Muscle of arm (tissue), 1 donor: ENCODE measurements at regions not wholly inside any gene's neighbourhood (a gene's known extent, or its start where the extent isn't known, plus 50 kb on each side); places are given as distances from the start of the nearest gene placed in this dataset.

Experiments
- DNase-seq: peaks from one replicate; pipeline ENCODE4 v3.0.0-alpha.2; 2013

DNA sequence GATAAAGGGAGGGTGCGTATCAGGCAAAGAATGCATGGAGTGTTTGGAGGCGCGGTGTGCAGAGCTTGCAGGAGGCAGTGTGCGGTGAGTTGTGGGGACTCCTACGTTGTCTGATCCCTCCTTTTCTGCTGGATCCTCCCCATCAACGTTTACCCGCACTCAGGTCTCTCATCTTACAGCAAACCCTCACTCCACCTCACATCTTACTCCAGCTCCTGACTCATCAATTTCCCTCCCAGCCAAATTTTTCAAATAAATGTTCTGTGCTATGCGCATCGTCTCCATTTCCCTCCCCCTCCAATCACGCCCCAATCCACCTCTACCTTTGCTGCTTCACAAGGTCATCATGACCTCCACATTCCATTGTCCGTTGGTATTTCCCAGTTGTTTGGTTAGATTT, 138.9 kb upstream of the KLF4 start:
- DNase-seq: no peak

DNA sequence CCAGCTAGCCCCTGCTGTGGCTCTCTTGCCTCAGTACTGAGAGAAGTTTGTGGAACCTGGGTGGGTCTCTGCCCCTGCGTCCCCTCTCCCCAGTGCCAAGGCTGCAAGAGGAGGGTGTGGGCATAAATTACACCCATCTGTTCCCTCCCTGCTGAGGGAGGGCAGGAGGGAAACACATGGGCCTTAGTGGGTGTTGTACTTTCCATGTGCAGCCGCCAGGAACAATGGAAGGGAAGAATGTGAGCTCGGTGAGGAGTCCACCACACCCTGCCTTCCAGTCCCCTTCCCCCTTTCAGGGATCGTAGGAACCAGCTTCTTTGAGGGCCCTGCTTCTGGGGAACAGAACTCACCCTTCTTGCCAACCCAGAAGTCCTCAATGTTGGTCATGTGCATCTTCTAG, 138.2 kb upstream of the KLF4 start:
- DNase-seq: no peak

DNA sequence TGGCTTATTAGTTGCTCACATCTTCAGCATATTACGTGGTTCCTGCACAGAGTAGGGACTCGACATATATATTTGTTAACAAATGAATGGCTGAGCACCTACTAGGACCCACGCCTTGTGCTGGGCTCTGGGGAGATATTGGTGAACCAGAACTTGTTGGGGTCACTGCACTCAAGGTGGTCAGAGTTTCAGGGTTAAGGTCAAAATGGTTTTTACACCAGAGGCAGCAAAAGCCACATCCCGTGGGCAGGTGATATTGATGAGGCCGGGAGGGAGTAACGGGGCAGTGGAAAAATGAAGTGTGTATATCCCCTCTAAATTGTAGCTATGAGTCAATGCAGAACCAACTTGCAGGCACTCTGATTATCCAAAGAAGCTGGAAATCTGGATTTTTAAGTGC, 136.5 kb upstream of the KLF4 start:
- no peak for DNase-seq

DNA sequence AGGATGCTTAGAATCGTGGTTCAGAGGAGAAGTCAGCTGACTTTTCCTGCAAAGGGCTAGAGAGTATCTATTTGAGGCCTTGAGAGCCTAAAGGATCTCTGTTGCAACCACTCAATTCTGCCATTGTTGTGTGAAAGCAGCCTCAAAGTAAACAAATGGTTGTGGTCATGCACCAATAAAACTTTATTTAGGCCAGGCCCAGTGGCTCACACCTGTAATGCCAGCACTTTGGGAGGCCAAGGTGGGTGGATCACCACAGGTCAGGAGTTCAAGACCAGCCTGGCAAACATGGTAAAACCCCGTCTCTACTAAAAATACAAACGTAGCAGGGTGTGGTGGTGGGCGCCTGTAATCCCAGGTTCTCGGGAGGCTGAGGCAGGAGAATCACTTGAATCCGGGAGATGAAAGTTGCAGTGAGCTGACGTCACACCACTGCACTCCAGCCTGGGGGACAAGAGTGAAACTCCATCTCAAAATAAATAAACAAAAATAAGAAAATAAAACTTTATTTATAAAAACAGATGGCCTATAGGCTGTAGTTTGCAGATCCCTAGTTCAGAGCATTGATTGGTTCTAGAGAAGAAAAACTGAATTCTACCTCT, 135.9 kb upstream of the KLF4 start:
- no peak for DNase-seq

DNA sequence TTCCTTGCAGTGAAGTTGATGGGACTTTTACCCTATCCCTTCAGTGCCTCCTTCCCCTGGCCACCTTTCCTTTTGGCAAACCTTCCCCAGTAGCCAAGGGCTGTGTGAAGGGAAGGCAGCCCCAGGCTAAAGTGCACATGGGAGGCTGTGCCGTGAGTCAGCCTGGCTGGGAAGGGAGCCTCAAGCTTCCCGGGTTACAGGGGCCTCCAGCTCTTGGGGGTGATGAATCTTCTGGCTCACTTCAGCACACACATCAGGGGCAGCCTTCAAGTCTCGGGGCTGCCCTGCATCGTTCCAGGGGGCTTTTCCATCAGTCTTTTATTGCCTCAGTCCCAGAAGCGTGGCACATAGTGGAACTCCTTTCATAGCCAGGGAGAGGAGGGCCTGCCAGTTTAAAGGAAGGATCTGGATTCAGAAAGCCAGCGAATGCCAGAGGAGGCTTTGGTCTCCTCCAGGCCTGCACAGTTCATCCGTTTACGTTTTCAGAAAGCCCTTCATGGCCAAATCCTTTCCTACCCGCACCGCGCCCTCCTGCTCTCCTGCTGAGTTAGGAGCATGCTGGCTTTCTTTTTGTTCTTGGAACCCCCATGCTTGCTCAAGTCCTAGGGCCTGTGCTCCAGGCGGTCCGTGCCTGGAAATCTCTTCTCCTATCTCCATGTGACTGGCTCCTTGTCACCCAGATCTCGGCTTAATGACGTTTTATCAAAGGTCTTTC, 134.8 kb upstream of the KLF4 start:
- no peak for DNase-seq

DNA sequence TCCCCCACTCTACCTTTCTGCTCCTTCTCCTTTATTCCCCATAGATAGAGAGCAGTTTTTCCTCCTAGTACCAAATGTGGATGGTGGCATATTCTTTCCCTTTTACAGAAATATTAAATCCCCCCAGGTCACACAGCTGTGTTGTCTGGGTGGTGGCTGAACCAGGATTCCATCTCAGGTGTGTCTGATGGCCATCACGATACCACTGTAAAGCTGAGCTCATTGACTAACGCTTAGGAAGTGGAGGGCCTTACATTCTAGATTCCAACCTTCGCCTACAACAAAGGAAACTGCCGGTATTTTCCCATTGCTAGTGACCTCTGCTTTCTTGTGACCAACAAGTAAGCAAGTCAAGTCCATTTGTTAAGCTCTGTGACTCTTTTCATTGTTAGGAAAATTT, 131.9 kb upstream of the KLF4 start:
- no peak for DNase-seq

DNA sequence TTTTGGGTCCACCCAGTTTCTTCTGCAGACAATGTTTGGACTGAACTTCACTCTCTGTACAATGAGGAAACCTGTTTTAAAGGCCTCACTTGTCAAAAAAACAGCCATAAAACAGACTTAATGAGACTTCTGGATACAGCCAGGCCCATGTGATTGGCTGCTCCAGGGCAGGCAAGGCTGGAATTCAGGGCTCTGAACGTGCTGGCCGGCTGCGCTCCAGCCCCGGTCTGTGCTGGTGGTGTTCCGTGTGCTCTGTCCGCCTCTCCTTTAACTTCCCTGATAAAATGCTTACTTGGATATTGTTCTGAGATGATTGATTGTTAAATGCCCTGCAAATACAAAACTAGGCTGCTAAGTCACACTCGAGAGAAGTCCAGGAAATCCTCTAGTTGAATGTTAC, 131.2 kb upstream of the KLF4 start:
- no peak for DNase-seq

DNA sequence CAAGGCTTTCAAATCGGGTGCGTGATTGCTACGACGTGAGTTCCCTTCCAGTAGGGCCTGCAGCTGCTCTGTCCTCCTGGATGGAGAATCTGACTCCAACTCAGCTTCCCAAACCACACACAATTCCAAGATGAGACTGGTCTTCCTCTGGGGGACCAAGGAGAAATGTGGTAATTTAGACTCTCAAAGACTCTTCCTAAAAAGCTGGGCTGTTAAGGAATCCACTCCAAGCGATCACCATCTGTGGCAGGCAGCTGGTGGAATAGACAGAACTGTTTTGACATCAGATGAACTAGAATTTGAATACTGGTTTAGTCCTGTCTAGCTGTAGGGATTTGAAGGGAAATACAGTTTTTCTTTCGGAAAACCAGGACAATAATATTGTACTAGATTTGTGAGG, 130.7 kb upstream of the KLF4 start:
- no peak for DNase-seq

DNA sequence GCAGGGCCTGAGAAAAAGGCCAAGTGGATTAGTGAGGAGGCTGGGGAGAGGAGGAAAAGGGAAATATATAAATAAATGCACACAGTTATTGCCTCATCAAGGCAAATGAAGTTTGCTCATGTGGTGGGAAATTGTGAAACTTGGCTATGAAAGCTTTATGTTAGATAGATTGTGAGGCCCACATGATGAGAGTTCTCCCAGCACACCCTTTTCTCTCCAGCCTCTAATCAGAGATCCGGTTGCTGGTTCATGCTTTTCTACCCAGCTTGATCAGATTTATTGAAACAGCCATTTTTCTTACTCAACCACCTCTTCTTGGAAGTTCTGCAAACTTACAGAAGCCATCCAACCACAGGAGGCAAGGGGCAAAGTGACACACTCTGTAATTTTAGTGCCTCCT, 125.8 kb upstream of the KLF4 start:
- DNase-seq: no peak

DNA sequence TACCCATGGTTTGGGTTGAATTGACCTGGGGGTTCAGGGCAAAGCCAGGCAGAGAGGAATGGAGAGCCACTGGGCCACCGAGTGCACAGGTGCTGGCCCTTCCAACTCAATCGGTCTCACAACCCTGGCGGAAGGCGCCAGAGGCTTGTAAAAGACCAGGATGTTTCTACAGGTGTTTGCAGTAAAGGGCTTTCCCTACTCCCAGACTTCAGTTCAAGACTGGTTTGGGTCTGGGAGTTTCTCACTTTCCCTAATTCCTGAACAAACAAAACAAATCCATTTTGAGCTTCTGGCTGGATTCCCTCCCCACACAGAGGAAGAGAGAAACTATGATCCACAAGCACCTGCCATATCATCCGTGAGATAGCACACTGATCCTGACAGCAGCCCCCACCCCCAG, 125.2 kb upstream of the KLF4 start:
- DNase-seq: no peak

DNA sequence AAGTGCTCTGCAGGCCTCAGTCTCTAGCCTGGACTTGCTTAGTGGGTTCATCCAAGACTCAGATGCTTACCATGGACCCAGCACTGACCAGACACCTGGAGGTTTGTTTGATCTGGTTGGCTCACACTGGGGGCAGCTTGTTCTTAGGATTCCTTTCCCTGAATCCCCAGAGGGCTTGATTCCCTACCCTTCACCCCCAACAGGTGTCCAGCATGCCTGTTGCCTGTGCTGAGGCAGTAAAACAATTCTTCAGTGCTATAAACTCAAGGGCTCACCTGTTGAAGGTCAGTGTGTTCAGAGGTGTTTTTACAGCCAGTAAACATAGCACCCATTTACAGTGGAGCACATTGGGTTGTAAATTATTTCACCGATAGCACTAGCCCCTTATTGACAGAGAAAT, 123.8 kb upstream of the KLF4 start:
- no peak for DNase-seq

DNA sequence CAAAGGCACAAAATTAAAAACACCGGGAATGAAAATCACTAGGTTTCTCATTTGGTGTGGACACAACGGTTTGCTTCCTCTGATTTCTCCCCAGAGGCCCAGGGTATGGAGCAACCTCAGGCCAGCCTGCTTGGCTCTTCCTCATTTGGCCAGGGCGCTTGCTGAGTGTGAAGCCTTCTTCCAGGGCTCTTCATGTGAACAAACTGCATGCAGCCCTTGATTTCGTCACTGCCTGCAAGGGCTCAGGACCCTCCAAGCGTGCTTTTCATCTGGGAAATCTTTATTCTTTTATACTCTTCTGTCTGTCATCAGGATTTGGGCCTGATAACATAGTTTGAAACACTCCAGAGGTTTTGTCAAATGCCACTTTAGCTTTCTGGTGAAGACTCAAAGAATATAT, 122.6 kb upstream of the KLF4 start:
- DNase-seq: no peak

DNA sequence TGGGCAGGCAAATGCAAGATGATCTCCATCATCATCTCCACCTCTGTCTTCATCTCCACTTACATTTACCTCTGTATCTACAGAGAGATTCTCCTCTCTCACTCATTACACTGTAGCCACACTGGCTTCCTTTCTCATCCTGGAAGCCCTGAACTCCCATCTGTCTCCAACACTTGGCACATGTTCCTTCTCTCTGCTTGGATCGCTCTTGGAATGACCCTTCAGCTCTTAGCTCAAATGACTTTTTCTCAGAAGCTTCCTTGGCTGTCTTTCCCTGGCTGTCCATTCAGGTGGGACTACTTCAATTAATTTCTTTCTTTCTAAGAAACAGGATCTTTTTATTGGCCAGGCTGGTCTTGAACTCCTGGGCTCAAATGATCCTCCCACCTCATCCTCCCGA, 120.0 kb upstream of the KLF4 start:
- DNase-seq: no peak

DNA sequence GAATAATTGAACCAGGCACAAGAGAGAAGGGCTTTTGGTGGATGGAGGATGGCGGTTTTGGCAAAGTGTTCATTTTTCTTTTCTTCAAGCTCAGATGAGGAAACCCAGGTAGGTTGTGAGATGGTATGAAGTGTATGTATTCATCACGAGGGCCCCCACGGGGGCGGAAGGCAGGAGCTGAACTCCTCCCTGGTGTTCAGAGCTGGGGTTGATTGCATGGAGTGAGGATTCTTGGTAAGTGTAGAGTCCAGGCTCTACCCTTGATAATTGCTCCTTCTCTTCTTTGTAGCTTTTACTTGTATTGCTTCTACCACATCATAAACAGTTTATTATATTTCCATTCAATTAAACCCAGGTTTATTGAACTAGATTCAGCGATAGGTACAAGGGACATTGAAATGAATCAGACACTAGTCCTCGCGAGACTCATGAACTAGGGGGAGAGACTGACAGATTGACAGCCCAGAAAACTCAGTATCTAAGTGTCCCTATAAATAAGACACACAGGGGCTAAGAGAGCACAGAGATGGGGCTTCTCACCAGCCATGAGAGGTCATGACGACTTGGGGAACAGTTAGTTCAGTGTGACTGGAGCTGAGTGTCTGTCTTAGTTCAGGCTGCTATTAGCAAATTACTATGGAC, 116.7 kb upstream of the KLF4 start:
- no peak for DNase-seq

DNA sequence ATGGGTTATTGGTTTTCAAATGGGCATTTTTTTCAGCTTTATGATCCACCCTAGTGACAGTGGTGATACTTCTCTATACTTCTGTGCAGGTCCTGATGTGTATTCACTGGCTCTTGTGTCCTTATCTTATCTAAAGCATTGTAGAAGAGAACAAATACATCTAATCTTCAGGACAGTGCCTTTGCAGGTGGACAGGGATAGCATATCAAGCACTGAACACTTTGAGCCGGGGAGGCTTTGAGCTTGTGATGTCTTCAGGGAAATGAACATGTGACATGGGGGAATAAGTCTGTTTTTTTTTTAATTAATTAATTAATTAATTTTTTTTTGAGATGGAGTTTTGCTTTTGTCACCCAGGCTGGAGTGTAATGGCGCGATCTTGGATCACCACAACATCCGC, 115.5 kb upstream of the KLF4 start:
- DNase-seq: no peak

DNA sequence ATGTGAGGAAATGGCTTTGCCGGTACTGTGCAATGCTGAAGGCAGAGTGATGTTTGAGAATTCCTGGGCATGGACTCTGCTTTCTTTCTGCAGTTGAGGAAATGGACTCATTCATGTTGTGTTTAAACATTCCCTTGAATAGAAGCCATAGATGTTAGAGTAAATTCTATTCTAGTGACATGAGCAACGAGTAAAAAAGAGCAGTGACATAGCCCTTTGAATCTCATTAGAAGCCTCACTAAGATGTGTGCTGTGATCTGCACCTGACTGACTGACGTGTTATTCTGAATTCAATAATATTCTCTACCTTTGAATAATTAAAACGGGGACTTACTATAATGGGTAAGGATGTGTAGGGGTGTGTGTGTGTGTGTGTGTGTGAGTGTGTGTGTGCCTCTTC, 113.7 kb upstream of the KLF4 start:
- no peak for DNase-seq

DNA sequence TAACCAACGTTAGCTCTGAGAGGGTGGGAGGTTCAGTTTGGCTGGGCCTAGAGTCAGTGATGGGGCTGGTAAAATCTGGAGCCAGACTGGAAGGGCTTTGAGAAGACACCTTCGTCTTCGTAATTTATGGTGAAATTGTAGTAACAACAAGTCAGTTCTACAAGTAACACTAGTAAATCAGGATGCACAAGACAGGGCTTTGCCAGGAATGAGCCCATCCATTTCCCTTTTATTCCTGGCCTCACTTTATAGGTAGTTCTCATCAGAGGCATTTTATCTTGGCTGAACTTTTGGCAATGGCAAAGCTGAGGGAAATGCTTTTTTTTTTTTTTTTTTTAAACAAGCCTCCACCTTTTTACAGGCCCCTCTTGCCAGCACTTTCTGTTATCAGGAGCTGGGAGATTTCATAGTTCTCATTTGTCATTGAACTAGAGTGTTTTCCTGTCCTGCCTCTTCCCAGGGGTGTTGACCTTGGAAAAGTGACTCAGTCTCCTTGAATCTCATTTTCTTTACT, 110.5 kb upstream of the KLF4 start:
- no peak for DNase-seq

DNA sequence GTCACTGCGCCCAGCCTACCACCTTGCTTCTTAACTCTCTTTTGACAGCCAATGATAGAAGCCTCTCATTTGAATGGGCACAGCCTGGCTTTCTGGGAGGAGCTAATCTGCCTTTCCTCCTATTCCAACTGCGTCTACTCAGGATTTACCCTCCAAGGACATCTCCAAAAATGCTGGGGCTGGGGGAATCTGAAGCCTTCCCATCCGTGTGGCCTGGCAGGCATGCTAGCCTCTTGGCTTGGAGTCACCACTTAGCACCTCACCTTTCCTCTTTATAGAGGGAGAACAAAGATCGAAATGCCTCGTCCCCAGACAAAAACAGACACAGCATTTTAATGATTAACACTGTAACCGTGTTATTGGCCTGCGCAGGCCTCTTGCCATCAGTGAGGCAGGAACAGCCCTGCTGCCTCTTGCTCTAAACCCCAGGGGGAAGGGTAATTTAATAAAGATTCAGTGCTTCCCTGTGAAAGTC, 108.2 kb upstream of the KLF4 start:
- DNase-seq: no peak

DNA sequence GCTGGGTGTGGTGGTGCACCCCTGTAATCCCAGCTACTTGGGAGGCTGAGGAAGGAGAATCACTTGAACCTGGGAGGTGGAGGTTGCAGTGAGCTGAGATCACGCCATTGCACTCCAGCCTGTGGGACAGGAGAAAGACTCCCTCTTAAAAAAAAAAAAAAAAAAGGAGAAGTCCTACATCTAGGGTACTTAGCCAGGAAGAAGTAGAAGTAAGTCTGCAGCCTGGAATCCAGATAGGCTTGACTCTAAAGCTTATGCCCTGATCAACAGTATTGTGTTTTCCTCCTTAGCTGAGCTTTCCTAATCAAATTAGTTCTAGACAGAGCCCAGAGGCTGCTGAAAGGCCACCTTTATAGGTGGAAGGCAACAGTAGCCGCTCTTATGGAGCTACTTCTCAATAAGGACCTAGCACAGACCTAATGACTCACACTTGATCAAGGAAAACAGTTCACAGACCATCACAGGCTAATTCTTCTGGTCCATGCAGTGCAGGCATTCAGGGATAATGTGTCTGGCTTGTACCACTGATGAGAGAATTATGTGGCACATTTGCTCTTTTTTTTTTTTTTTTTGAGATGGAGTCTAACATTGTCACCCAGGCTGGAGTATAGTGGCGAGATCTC, 105.5 kb upstream of the KLF4 start:
- no peak for DNase-seq

DNA sequence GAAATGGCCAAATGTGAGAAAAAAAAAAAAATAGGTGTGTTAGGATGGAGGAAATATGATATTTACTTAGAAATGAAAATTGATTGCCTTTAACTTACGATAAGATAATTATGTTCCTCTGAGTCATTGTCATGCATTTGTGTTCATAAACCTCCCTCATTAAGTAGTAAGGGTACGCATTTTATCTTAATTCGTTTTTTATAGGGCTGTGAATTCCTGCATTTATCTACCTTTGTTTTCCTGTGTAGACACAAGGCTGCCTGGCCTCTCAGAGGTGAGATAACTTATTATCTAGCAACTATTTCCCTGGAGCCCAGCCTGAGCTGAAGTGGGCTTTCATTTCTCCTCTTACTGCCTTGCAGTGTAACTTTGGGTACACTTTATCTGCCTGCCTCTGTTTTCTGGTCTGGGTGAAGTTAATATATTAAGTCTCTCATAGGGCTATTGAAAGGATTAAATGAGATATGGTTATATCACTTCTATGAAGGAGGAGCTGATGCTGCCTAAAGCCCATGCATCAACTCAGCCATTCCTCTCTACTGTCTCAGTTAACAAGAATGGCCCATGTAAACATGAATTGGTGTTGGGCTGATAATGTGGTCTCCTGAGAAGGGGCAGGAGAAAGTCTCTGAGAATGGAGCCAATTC, 103.8 kb upstream of the KLF4 start:
- no peak for DNase-seq

DNA sequence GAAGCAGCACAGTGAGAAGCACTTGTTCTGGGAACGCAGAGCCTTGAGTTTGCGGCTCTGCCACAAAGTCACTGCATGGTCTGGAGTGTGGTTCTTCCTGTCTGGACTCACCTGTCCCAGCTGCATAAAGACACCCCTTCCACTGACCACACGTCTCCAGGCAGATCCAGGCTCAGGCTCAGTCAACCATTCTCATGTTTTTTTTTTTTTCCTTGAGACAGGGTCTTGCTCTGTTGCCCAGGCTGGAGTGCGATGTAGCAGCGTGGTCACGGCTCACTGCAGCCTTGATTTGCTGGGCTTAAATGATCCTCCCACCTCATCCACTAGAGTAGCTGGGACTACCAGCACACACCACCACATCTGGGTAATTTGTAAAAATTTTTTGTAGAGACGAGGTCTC, 102.9 kb upstream of the KLF4 start:
- DNase-seq: no peak

DNA sequence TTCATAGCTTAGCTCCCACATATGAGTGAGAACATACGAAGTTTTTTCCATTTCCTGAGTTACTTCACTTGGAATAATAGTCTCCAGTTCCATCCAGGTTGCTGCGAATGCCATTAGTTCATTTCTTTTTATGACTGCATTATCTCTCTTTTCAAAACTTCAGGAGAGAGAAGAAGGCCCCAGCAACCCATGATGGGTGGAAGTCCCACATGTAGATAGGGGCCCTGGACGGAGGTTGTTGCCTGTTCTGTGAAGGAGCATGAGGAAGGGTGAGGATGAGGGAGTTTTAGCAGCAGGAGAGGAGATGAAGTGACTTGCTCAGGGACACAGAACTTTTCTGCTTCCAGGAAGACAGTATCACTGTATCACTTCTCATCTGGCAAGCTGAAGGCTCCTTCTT, 102.2 kb upstream of the KLF4 start:
- DNase-seq: no peak
